Lower lobe of right lung (tissue), 2 donors: ENCODE measurements at regions not wholly inside any gene's neighbourhood (a gene's known extent, or its start where the extent isn't known, plus 50 kb on each side); places are given as distances from the start of the nearest gene placed in this dataset.

Experiments
- ATAC-seq, 2 donors: fragments of 200-7000 bp; cut with Tn5 transposase; one replicate each; pipeline ENCODE4 v1.9.1; 2020 to 2022; ENCODE audit warnings: mild to moderate bottlenecking in 2 of 2, moderate library complexity in 2 of 2
- DNase-seq: peaks from one replicate; pipeline ENCODE4 v3.0.0-alpha.2; 2020
- H3K27ac ChIP-seq: fragments of 200-600 bp; one replicate; pipeline ENCODE4 v1.8.0; 2022
- H3K27me3 ChIP-seq: fragments of 200-600 bp; one replicate; pipeline ENCODE4 v1.8.0; 2022; ENCODE audit warnings: low read depth
- H3K36me3 ChIP-seq: fragments of 200-600 bp; one replicate; pipeline ENCODE4 v1.8.0; 2022; ENCODE audit warnings: mild to moderate bottlenecking
- H3K4me1 ChIP-seq: fragments of 200-600 bp; one replicate; pipeline ENCODE4 v1.8.0; 2022
- H3K4me3 ChIP-seq: fragments of 200-600 bp; one replicate; pipeline ENCODE4 v1.8.0; 2022; ENCODE audit warnings: mild to moderate bottlenecking
- H3K9me3 ChIP-seq: fragments of 200-600 bp; one replicate; pipeline ENCODE4 v1.8.0; 2022
- intact Hi-C: fragments of 100-400 bp; cut with DNase I; formaldehyde crosslinking; loops from one replicate; pipeline ENCODE4 v1.11.0; 2022
- TF ChIP-seq, protein P1 (sequence below): fragments of 200-600 bp; IDR thresholded peaks from one replicate; pipeline ENCODE4 v1.8.0; 2022; ENCODE audit warnings: antibody characterized with exemption, mild to moderate bottlenecking
- donor health status: DM: no; HTN: yes; CAD: no; lungs with severe emphysema.

GRCh38 chrX:134741746-134742145 lies 55.3 kb downstream of the PABIR2 start:
- Histone ChIP-seq H3K27me3 (no peaks in the 10 kb centered on the region), H3K27ac (no peak overlapping the region), H3K9me3 (no peaks in the 10 kb centered on the region), H3K4me1 (peaks cover 7% of the 10 kb centered on the region), H3K4me3 (no peak overlapping the region), H3K36me3 (no peaks in the 10 kb centered on the region)
- TF ChIP-seq, protein P1, sequence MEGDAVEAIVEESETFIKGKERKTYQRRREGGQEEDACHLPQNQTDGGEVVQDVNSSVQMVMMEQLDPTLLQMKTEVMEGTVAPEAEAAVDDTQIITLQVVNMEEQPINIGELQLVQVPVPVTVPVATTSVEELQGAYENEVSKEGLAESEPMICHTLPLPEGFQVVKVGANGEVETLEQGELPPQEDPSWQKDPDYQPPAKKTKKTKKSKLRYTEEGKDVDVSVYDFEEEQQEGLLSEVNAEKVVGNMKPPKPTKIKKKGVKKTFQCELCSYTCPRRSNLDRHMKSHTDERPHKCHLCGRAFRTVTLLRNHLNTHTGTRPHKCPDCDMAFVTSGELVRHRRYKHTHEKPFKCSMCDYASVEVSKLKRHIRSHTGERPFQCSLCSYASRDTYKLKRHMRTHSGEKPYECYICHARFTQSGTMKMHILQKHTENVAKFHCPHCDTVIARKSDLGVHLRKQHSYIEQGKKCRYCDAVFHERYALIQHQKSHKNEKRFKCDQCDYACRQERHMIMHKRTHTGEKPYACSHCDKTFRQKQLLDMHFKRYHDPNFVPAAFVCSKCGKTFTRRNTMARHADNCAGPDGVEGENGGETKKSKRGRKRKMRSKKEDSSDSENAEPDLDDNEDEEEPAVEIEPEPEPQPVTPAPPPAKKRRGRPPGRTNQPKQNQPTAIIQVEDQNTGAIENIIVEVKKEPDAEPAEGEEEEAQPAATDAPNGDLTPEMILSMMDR, result no peak
- intact Hi-C loops, result no loop called here
- no peak for DNase-seq
- ATAC-seq, result no peak

GRCh38 chrX:134738986-134739740 lies 57.8 kb downstream of the PABIR2 start:
- H3K4me3 ChIP-seq, result no peak overlapping the region
- ATAC-seq (no peak), DNase-seq (no peak)
- no peaks in the 10 kb centered on the region for H3K9me3 ChIP-seq
- no peaks in the 10 kb centered on the region for H3K27me3 ChIP-seq
- no peak overlapping the region for H3K27ac ChIP-seq
- TF ChIP-seq, protein P1, result no peak
- peaks cover 7% of the 10 kb centered on the region for H3K4me1 ChIP-seq
- H3K36me3 ChIP-seq, result no peaks in the 10 kb centered on the region
- intact Hi-C loops, result no loop called here

DNA sequence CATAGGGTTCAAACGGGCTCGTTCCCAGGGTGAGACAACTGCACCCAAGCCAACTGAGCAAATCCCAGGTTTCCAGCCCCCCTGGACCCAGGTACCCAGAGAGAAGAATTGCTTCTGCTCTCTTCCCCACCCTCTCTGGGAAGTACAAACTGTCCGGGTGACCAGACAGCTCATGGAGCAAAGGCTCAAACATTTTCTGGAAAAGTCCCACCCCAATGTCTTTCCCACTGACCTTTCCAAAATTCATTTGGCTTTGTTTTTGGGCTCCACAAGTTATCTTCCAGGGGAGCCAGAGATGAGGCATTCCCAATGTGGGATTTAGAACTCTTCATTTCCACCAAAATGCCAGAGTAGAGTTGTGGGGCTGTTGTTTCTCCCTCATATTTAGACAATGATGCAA lies 58.6 kb downstream of the PABIR2 start:
- TF ChIP-seq, protein P1, result no peak
- Histone ChIP-seq H3K36me3 (no peaks in the 10 kb centered on the region), H3K4me3 (no peak overlapping the region), H3K9me3 (no peaks in the 10 kb centered on the region), H3K4me1 (peaks cover 7% of the 10 kb centered on the region), H3K27me3 (no peaks in the 10 kb centered on the region), H3K27ac (no peak overlapping the region)
- ATAC-seq (no peak), DNase-seq (no peak)
- intact Hi-C loops, result no loop called here

- Histone ChIP-seq H3K4me3 (no peak overlapping the region), H3K4me1 (peaks cover 7% of the 10 kb centered on the region), H3K27ac (no peak overlapping the region), H3K27me3 (no peaks in the 10 kb centered on the region), H3K36me3 (no peaks in the 10 kb centered on the region), H3K9me3 (no peaks in the 10 kb centered on the region)
- DNase-seq (no peak), ATAC-seq (no peak)
- TF ChIP-seq, protein P1, result no peak
- intact Hi-C loops, result no loop called here
Observed at GRCh38 chrX:134737721-134738369, 59.2 kb downstream of the PABIR2 start.

DNA sequence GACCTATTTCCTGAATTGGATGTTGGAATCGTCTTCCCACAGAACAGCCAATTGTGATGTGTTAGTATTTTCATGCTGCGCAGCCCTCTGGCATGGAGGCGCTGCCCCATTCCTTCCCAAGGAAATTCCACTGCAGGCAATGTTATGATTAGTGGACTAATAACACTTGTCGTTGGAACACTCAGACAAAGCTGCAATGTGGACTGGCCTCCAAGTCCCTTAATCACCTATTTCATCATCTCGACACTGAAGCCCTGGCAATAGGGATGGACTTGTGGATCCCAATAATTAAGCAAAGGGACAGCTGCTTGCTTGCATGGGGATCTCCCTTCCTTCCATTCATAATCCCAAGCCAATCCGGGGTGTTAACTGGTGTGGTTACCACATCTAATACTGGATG lies 59.9 kb downstream of the PABIR2 start:
- no peaks in the 10 kb centered on the region for H3K36me3 ChIP-seq
- H3K9me3 ChIP-seq, result no peaks in the 10 kb centered on the region
- H3K27ac ChIP-seq, result no peak overlapping the region
- no peak for DNase-seq
- ATAC-seq, result peak; percentile 43 to 57
- TF ChIP-seq, protein P1, result no peak
- intact Hi-C loops, result no loop called here
- H3K4me3 ChIP-seq, result no peak overlapping the region
- no peaks in the 10 kb centered on the region for H3K27me3 ChIP-seq
- peaks cover 7% of the 10 kb centered on the region for H3K4me1 ChIP-seq
